HEK293T (cell line): ENCODE measurements at regions not wholly inside any gene's neighbourhood (a gene's known extent, or its start where the extent isn't known, plus 50 kb on each side); places are given as distances from the start of the nearest gene placed in this dataset.
A peak's percentile ranks its signal among the peaks of the same experiment; 100 is the strongest.
"Not testable (repeated sequence)": the region's sequence is repeated elsewhere in the genome, so short reads cannot be mapped to it uniquely, and the experiment has no call there.

Source experiments
- CTCF ChIA-PET: fragments of 350-600 bp; formaldehyde crosslinking; extraction: SDS; loops from one replicate; lab custom pipeline; 2021; ENCODE audit warnings: antibody characterized with exemption, inconsistent platforms; lab: Yijun Ruan, JAX
- POLR2A ChIA-PET: fragments of 350-600 bp; formaldehyde crosslinking; extraction: SDS; loops from one replicate; lab custom pipeline; 2020; ENCODE audit warnings: antibody characterized with exemption, inconsistent platforms; lab: Yijun Ruan, JAX
- DNase-seq: peaks from one replicate; pipeline ENCODE4 v3.0.0; 2012; ENCODE audit warnings: mixed read lengths; ENCODE audit errors: extremely low spot score
- ARNT ChIP-seq: fragments of 450-650 bp; IDR thresholded peaks from 2 replicates; pipeline ENCODE4 v1.6.1; 2017; ENCODE audit warnings: mild to moderate bottlenecking
- BHLHE40 ChIP-seq: fragments of 450-650 bp; IDR thresholded peaks from 2 replicates; pipeline ENCODE4 v1.6.1; 2016; ENCODE audit warnings: mild to moderate bottlenecking, moderate library complexity, borderline replicate concordance
- CTBP1 ChIP-seq: fragments of 450-650 bp; IDR thresholded peaks from 2 replicates; pipeline ENCODE4 v1.6.1; 2016; ENCODE audit warnings: borderline replicate concordance
- ELF4 ChIP-seq: fragments of 450-650 bp; IDR thresholded peaks from 2 replicates; pipeline ENCODE4 v1.6.1; 2017; ENCODE audit warnings: antibody characterized with exemption
- FOXA1 ChIP-seq: fragments of 450-650 bp; IDR thresholded peaks from 2 replicates; pipeline ENCODE4 v1.6.1; 2016; ENCODE audit warnings: mild to moderate bottlenecking
- FOXK2 ChIP-seq: fragments of 450-650 bp; IDR thresholded peaks from 2 replicates; pipeline ENCODE4 v1.6.1; 2016; ENCODE audit warnings: mild to moderate bottlenecking
- FOXM1 ChIP-seq: fragments of 450-650 bp; IDR thresholded peaks from 2 replicates; pipeline ENCODE4 v1.6.1; 2017; ENCODE audit warnings: mild to moderate bottlenecking, borderline replicate concordance
- HDGF ChIP-seq: fragments of 450-650 bp; IDR thresholded peaks from 2 replicates; pipeline ENCODE4 v1.6.1; 2017; ENCODE audit warnings: antibody characterized with exemption, borderline replicate concordance
- L3MBTL2 ChIP-seq: fragments of 450-650 bp; conservative IDR thresholded peaks from 2 replicates; pipeline ENCODE4 v1.6.1; 2016; ENCODE audit warnings: mild to moderate bottlenecking
- LEF1 ChIP-seq: fragments of 450-650 bp; IDR thresholded peaks from 2 replicates; pipeline ENCODE4 v1.6.1; 2017; ENCODE audit warnings: mild to moderate bottlenecking, borderline replicate concordance
- NFRKB ChIP-seq: fragments of 450-650 bp; IDR thresholded peaks from 2 replicates; pipeline ENCODE4 v1.6.1; 2016; ENCODE audit warnings: mild to moderate bottlenecking, moderate library complexity
- SP1 ChIP-seq: fragments of 450-650 bp; IDR thresholded peaks from 2 replicates; pipeline ENCODE4 v1.6.1; 2017
- SUZ12 ChIP-seq: fragments of 450-650 bp; IDR thresholded peaks from 2 replicates; pipeline ENCODE4 v1.6.1; 2016; ENCODE audit warnings: mild to moderate bottlenecking
- TARDBP ChIP-seq: fragments of 450-650 bp; IDR thresholded peaks from 2 replicates; pipeline ENCODE4 v1.6.1; 2016
- ZNF384 ChIP-seq: fragments of 450-650 bp; IDR thresholded peaks from 2 replicates; pipeline ENCODE4 v1.6.1; 2016
- TF ChIP-seq, protein P1 (sequence below): fragments of 450-650 bp; IDR thresholded peaks from 2 replicates; pipeline ENCODE4 v1.6.1; 2016

DNA sequence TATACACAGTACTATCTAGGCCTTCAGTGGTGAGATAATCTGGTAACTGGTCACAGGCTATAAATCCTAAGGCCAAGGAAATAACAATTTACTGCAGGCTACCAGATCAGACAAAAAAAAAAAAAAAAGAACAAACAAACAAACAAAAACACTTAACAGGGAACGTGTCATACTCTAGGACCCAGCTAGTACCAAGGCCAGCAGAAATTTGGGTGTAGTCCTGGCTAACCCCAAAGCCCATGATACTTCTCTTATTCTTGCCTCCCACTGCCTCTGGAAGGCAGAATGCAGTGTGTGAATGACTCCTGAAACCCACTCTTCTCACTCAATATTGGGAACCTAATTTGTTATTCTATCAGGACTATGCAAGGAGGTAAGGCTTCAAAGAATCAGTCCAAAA is 53.7 kb upstream of the ST3GAL6 start:
- TF ChIP-seq ELF4 (no peak), FOXK2 (no peak), SP1 (no peak), FOXA1 (no peak), NFRKB (no peak), ZNF384 (no peak), ARNT (no peak), BHLHE40 (no peak), FOXM1 (no peak), L3MBTL2 (no peak), LEF1 (no peak), HDGF (no peak), SUZ12 (no peak), CTBP1 (no peak), TARDBP (no peak)
- TF ChIP-seq, protein P1, sequence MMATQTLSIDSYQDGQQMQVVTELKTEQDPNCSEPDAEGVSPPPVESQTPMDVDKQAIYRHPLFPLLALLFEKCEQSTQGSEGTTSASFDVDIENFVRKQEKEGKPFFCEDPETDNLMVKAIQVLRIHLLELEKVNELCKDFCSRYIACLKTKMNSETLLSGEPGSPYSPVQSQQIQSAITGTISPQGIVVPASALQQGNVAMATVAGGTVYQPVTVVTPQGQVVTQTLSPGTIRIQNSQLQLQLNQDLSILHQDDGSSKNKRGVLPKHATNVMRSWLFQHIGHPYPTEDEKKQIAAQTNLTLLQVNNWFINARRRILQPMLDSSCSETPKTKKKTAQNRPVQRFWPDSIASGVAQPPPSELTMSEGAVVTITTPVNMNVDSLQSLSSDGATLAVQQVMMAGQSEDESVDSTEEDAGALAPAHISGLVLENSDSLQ = no peak
- ChIA-PET CTCF (no interaction called here), POLR2A (interaction anchor here (1.0 kb wide), 1 partner anchor 23 kb away, joined by 7 read pairs; no protein-coding TSS in a partner anchor)
- DNase-seq = no peak

DNA sequence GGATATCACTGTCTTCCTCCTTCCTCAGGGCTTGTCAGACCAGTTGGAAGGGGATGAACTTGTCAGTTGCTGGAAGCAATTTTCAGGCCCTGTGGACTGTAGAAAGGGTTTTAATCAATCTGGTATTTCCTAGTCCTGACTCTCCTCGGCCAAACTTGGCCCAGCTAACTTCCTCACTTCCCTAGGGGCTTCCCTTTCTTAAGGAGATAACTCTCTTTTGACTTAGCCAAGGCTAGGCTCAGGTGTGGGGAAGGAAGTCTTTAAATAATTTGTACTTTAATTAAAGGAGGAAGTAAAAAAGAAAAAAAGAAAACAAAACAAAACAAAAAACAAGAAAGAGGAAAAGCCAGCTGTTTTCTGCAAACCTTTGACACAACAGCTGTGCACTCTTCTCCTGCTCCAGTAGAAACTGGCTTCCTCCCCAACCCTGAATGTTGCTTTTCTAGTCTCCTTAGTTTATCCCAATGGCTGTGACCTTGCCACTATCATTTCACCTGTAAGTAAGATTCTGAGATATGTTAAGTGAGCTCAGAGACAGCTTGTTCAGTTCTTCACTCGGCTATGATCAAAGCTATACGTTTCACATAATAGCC is 53.0 kb upstream of the ST3GAL6 start:
- CTCF ChIA-PET = no interaction called here
- TF ChIP-seq HDGF (no peak), FOXA1 (no peak), FOXM1 (no peak), NFRKB (no peak), FOXK2 (no peak), LEF1 (no peak), L3MBTL2 (no peak), TARDBP (no peak), SUZ12 (no peak), SP1 (no peak), BHLHE40 (no peak)
- TF ChIP-seq, protein P1 = no peak
- DNase-seq = no peak
- POLR2A ChIA-PET = no interaction called here

DNA sequence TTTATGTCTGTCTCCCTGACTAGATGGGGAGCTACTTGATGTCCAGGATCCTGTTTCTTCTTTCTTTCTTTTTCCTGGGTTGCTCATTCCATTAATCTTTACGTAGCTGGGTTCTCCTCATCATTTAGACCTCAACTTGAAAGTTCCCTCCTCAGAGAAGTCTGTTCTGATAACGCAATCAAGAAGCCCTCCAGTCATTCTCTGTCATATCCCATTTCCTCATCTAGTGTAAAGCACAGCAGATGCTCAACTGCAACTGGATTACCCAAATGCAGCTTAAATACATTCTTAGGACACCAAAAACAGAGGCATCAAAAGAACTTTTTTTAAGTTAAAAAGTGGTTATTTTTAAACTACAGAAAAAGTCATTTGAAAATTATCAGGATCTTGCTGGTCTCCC is 51.7 kb upstream of the ST3GAL6 start:
- ChIA-PET POLR2A (no interaction called here), CTCF (interaction anchor here (0.6 kb wide), 1 partner anchor 108 kb away, joined by 4 read pairs; no protein-coding TSS in a partner anchor)
- TF ChIP-seq NFRKB (no peak), ARNT (no peak), SUZ12 (no peak), L3MBTL2 (no peak), BHLHE40 (no peak), TARDBP (no peak), FOXM1 (no peak), HDGF (no peak), FOXA1 (no peak), ZNF384 (no peak), LEF1 (no peak), SP1 (no peak)
- TF ChIP-seq, protein P1 = no peak
- DNase-seq = no peak

DNA sequence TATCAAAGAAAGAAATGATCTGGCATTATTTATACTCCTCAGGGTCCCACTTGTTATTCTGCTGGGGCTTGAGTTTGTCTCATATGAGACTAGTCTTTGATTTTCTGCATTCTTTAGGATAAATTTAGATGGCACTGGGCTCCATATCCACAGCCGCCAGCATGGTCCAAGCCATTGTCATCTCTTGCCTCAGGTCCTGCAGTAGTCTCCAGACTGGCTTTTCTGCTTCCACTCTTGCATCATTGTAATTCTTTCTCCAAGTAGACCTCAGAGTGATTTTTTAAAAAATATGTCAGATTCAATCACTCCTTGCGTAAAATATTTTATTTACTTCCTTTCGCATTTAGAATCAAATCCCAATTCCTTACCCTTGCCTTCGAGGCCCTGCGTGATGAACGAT is 50.4 kb upstream of the ST3GAL6 start:
- ChIA-PET POLR2A (no interaction called here), CTCF (no interaction called here)
- TF ChIP-seq FOXM1 (no peak), FOXK2 (no peak), TARDBP (no peak)
- DNase-seq = no peak

DNA sequence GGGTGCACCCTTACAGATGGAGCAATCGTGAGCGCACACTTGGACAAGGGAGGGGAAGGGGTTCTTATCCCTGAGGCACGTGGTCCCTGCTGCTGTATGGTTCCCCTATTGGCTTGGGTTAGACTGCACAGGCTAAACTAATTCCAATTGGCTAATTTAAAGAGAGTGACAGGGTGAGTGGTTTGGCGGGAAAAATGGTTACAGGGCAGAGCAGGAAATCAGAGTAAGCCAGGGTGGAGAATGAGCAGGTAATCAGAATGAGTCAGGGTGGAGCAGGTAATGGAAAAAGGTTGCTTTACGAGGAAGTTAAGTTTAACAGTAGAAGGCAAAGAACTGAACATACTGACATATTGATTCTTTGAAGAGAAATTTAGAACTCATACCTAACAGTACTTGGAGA is 49.8 kb upstream of the ST3GAL6 start:
- CTCF ChIA-PET, POLR2A ChIA-PET, DNase-seq: not testable (repeated sequence)
- TF ChIP-seq, protein P1 = peak; percentile 36
- 0 out of 2 replicates have a peak, but pooled peaks have one; percentile 31 for TF ChIP-seq L3MBTL2
